ENCODE measurements at regions not wholly inside any gene's neighbourhood (a gene's known extent, or its start where the extent isn't known, plus 50 kb on each side); places are given as distances from the start of the nearest gene placed in this dataset.

DNA sequence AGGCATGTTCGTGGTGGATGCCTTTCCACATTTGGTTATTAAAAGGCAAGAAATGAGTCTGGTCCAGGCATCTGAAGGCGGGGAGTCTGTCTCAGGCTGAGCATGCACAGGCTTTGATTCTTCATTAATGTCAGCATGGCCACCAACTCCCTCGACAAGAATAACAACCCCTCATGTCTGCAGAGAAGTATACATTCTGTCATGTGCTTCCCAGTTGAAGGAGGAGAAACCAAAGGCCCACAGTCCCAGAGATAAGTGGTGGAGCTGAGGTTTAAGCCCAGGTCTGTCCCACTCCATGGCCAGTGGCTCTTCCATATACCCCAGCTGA is 61.6 kb upstream of the LAPTM5 start:
- Histone ChIP-seq H3K4me3 (ENCODE audit: low read length) (no peak overlapping the region), H3K27me3 (ENCODE audit: control insufficient read depth in 1 of 2, insufficient read depth in 2 of 2, low read length in 2 of 2) (peaks cover 43 to 63% of the 10 kb centered on the region in 2 experiments), H3K36me3 (ENCODE audit: insufficient read depth, low read length) (no peaks in the 10 kb centered on the region), H3K9me3 (ENCODE audit: control insufficient read depth in 1 of 2, insufficient read depth in 1 of 2, low read length in 2 of 2) (peaks cover 0 to 8% of the 10 kb centered on the region in 2 experiments), H3K4me1 (ENCODE audit: insufficient read depth, low read length) (peaks cover 13% of the 10 kb centered on the region), H3K27ac (ENCODE audit: low read depth in 1 of 2, low read length in 2 of 2) (no peak overlapping the region)
- H3K4me3 Mint-ChIP-seq: no peak overlapping the region
- TF ChIP-seq CTCF (IDR thresholded peaks at IDR 0.05): no peak
- POLR2A ChIA-PET: no interaction called here
- CTCF ChIA-PET: no interaction called here
- DNase-seq: no peak
- intact Hi-C loops (cut with DNase I, micrococcal nuclease): no loop called here
- H3K4me1 Mint-ChIP-seq (ENCODE audit: low read depth): peaks cover 14% of the 10 kb centered on the region
- H3K27me3 Mint-ChIP-seq: peaks cover 67% of the 10 kb centered on the region
- H3K27ac Mint-ChIP-seq: no peak overlapping the region
- H3K36me3 Mint-ChIP-seq (ENCODE audit: low read depth): no peaks in the 10 kb centered on the region
- ATAC-seq (ENCODE audit: poor library complexity): no peak
- no peaks in the 10 kb centered on the region for H3K9me3 Mint-ChIP-seq

- DNase-seq (no peak), ATAC-seq (ENCODE audit: poor library complexity) (no peak)
- no peaks in the 10 kb centered on the region for H3K9me3 Mint-ChIP-seq
- Histone ChIP-seq H3K36me3 (ENCODE audit: insufficient read depth, low read length) (no peaks in the 10 kb centered on the region), H3K27me3 (ENCODE audit: control insufficient read depth in 1 of 2, insufficient read depth in 2 of 2, low read length in 2 of 2) (peaks cover 39 to 60% of the 10 kb centered on the region in 2 experiments), H3K9me3 (ENCODE audit: control insufficient read depth in 1 of 2, insufficient read depth in 1 of 2, low read length in 2 of 2) (peaks cover 0 to 5% of the 10 kb centered on the region in 2 experiments), H3K4me1 (ENCODE audit: insufficient read depth, low read length) (peaks cover 8% of the 10 kb centered on the region), H3K27ac (ENCODE audit: low read depth in 1 of 2, low read length in 2 of 2) (no peak overlapping the region), H3K4me3 (ENCODE audit: low read length) (no peak overlapping the region)
- H3K4me3 Mint-ChIP-seq: no peak overlapping the region
- H3K36me3 Mint-ChIP-seq (ENCODE audit: low read depth): no peaks in the 10 kb centered on the region
- H3K27ac Mint-ChIP-seq: no peak overlapping the region
- ChIA-PET POLR2A (no interaction called here), CTCF (no interaction called here)
- intact Hi-C loops (cut with DNase I, micrococcal nuclease): no loop called here
- peaks cover 9% of the 10 kb centered on the region for H3K4me1 Mint-ChIP-seq (ENCODE audit: low read depth)
- no peak for TF ChIP-seq CTCF (IDR thresholded peaks at IDR 0.05)
- H3K27me3 Mint-ChIP-seq: peaks cover 62% of the 10 kb centered on the region
Measured at GRCh38 chr1:30818568-30819243, 61.1 kb upstream of the LAPTM5 start.

DNA sequence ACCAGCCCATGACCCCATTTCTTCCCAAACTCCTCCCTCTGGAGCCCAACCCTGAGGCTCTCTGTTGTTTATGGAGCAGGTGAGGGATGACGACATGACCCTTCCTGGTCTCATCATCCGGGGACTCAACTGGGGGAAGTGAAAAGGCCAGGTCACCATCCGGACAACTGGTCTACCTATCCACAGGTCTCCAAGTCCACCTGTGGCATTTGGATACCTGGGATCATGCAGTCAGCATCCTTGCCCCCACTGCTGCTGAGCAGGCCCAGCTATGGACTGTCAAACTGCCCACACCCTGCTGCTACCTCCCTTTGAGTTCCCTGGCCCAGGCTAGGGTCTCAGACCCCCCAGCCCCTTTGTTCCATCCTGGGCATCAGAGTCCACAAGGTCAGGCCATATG is 60.0 kb upstream of the LAPTM5 start:
- Histone ChIP-seq H3K27me3 (ENCODE audit: control insufficient read depth in 1 of 2, insufficient read depth in 2 of 2, low read length in 2 of 2) (peaks cover 33 to 56% of the 10 kb centered on the region in 2 experiments), H3K27ac (ENCODE audit: low read depth in 1 of 2, low read length in 2 of 2) (no peak overlapping the region), H3K9me3 (ENCODE audit: control insufficient read depth in 1 of 2, insufficient read depth in 1 of 2, low read length in 2 of 2) (peaks cover 0 to 5% of the 10 kb centered on the region in 2 experiments), H3K36me3 (ENCODE audit: insufficient read depth, low read length) (no peaks in the 10 kb centered on the region), H3K4me3 (ENCODE audit: low read length) (no peak overlapping the region), H3K4me1 (ENCODE audit: insufficient read depth, low read length) (no peaks in the 10 kb centered on the region)
- ATAC-seq (ENCODE audit: poor library complexity) (no peak), DNase-seq (no peak)
- H3K4me1 Mint-ChIP-seq (ENCODE audit: low read depth): no peaks in the 10 kb centered on the region
- no peak for TF ChIP-seq CTCF (IDR thresholded peaks at IDR 0.05)
- no peak overlapping the region for H3K4me3 Mint-ChIP-seq
- ChIA-PET POLR2A (no interaction called here), CTCF (no interaction called here)
- peaks cover 62% of the 10 kb centered on the region for H3K27me3 Mint-ChIP-seq
- H3K9me3 Mint-ChIP-seq: no peaks in the 10 kb centered on the region
- H3K27ac Mint-ChIP-seq: no peak overlapping the region
- no peaks in the 10 kb centered on the region for H3K36me3 Mint-ChIP-seq (ENCODE audit: low read depth)
- intact Hi-C loops (cut with DNase I, micrococcal nuclease): no loop called here
